ENCODE measurements at regions not wholly inside any gene's neighbourhood (a gene's known extent, or its start where the extent isn't known, plus 50 kb on each side); places are given as distances from the start of the nearest gene placed in this dataset.

- TF ChIP-seq POLR2A (IDR thresholded peaks at IDR 0.05) (no peak), CTCF (IDR thresholded peaks at IDR 0.05) (no peak)
- DNase-seq = no peak
- intact Hi-C loops (cut with DNase I; ENCODE audit: low total_unique reads) = no loop called here
- Histone ChIP-seq H3K36me3 (ENCODE audit: low read depth, missing control alignments) (no peaks in the 10 kb centered on the region), H3K4me1 (no peaks in the 10 kb centered on the region), H3K9me3 (no peaks in the 10 kb centered on the region), H3K27ac (no peak overlapping the region), H3K4me3 (no peak overlapping the region), H3K27me3 (no peaks in the 10 kb centered on the region)
These were observed 463.7 kb downstream of the TMEM232 start for GRCh38 chr5:110262749-110263148.

GRCh38 chr5:110264661-110265060, 461.8 kb downstream of the TMEM232 start:
- H3K4me1 ChIP-seq = no peaks in the 10 kb centered on the region
- no peaks in the 10 kb centered on the region for H3K27me3 ChIP-seq
- H3K9me3 ChIP-seq = no peaks in the 10 kb centered on the region
- H3K4me3 ChIP-seq = no peak overlapping the region
- intact Hi-C loops (cut with DNase I; ENCODE audit: low total_unique reads) = no loop called here
- no peak overlapping the region for H3K27ac ChIP-seq
- DNase-seq = no peak
- no peaks in the 10 kb centered on the region for H3K36me3 ChIP-seq (ENCODE audit: low read depth, missing control alignments)
- TF ChIP-seq CTCF (IDR thresholded peaks at IDR 0.05) = no peak
- WGBS, 2 donors = 45 to 59% methylated on average over 1 of the region's 1 CpG

GRCh38 chr5:110265162-110265561, 461.3 kb downstream of the TMEM232 start:
- intact Hi-C loops (cut with DNase I; ENCODE audit: low total_unique reads) = no loop called here
- H3K27ac ChIP-seq = no peak overlapping the region
- H3K27me3 ChIP-seq = no peaks in the 10 kb centered on the region
- no peaks in the 10 kb centered on the region for H3K36me3 ChIP-seq (ENCODE audit: low read depth, missing control alignments)
- DNase-seq = no peak
- no peak overlapping the region for H3K4me3 ChIP-seq
- TF ChIP-seq CTCF (IDR thresholded peaks at IDR 0.05) (no peak), POLR2A (IDR thresholded peaks at IDR 0.05) (no peak)
- H3K9me3 ChIP-seq = no peaks in the 10 kb centered on the region
- no peaks in the 10 kb centered on the region for H3K4me1 ChIP-seq
- WGBS, 2 donors = 83 to 88% methylated on average over 2 of the region's 2 CpGs

- Histone ChIP-seq H3K4me1 (no peaks in the 10 kb centered on the region), H3K27ac (no peak overlapping the region), H3K36me3 (ENCODE audit: low read depth, missing control alignments) (no peaks in the 10 kb centered on the region), H3K27me3 (no peaks in the 10 kb centered on the region), H3K9me3 (no peaks in the 10 kb centered on the region), H3K4me3 (no peak overlapping the region)
- TF ChIP-seq CTCF (IDR thresholded peaks at IDR 0.05) (no peak), POLR2A (IDR thresholded peaks at IDR 0.05) (no peak)
- intact Hi-C loops (cut with DNase I; ENCODE audit: low total_unique reads) = no loop called here
- WGBS, 2 donors = 90% methylated on average over 9 of the region's 9 CpGs
- no peak for DNase-seq
These were observed 458.8 kb downstream of the TMEM232 start for GRCh38 chr5:110267714-110268113.

- TF ChIP-seq CTCF (IDR thresholded peaks at IDR 0.05) (no peak), POLR2A (IDR thresholded peaks at IDR 0.05) (no peak)
- intact Hi-C loops (cut with DNase I; ENCODE audit: low total_unique reads) = no loop called here
These were observed 458.2 kb downstream of the TMEM232 start for GRCh38 chr5:110268283-110268682.

More at GRCh38 chr5:110268283-110268682, 458.2 kb downstream of the TMEM232 start:
- DNase-seq = no peak
- Histone ChIP-seq H3K27ac (no peak overlapping the region), H3K4me1 (no peaks in the 10 kb centered on the region), H3K4me3 (no peak overlapping the region), H3K36me3 (ENCODE audit: low read depth, missing control alignments) (no peaks in the 10 kb centered on the region), H3K27me3 (no peaks in the 10 kb centered on the region), H3K9me3 (no peaks in the 10 kb centered on the region)

All from testis (tissue), 2 donors.